Sciatic nerve (tissue), 2 donors: ENCODE measurements at regions not wholly inside any gene's neighbourhood (a gene's known extent, or its start where the extent isn't known, plus 50 kb on each side); places are given as distances from the start of the nearest gene placed in this dataset.

Source experiments
- ATAC-seq: fragments of 200-7000 bp; cut with Tn5 transposase; one replicate; pipeline ENCODE4 v1.9.1; 2020; ENCODE audit warnings: mild to moderate bottlenecking, moderate library complexity
- DNase-seq: peaks from one replicate; pipeline ENCODE4 v3.0.0-alpha.2; 2020; ENCODE audit warnings: low spot score
- intact Hi-C: fragments of 100-400 bp; cut with DNase I; formaldehyde crosslinking; loops from one replicate; pipeline ENCODE4 v1.14.2; 2022
- donor health status: DM: no; HTN: no; CAD: no.
- donor health status: DM: no; HTN: no; CAD: no.

DNA sequence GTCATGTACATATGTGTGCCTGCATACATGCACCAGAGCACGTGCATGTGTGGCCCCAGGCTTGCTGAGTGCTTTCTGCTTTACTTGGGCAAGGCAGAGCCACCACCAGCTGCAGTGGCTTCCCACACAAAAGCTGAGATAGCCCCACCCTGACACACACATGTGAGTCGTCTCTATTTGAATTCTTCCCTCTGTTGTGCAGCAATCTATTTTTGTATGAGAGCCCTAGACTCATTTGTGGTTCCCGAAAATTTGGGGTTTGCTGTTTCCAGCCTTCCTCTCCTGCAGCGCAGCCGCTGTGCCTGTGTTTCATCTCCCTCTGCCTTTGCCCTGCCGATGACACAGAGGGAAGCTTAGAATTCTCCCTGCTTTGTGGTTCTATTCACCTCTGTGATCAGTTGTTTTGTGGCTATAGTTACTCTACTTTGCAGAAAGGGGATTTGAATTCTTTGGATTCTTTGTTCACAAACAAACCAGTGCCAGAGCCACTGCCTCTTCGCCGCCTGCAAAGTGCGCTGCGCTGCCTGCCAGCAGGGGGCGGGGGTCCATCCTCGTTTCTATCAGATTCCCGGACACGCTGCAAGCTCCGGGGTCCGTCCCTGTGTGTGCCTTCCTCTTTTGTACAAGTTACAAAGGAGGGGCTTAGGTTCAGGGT lies 95.8 kb upstream of the DAP start:
- ATAC-seq (no peak), DNase-seq (peak; percentile 74)
- intact Hi-C loops, result no loop called here

DNA sequence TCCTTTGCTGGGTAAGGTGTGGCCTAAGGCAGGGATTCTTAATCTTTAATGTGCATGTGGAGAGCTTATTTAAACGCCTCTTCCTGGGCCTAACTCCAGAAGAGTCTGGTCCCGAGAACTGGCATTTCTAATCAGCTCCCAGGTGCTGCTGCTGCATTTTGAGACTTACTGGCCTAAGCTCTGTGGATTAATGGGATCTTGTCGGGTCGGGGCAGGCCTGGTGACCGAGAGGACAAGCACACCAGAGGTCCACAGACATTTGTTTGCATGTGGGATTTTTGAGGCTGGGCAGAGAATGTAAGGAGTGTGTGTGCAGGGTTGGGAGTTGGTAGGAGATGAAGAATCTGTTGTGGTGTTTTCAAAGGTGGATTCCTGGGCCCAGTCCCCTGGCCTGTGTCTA lies 95.0 kb upstream of the DAP start:
- intact Hi-C loops, result no loop called here
- ATAC-seq (no peak), DNase-seq (no peak)

DNA sequence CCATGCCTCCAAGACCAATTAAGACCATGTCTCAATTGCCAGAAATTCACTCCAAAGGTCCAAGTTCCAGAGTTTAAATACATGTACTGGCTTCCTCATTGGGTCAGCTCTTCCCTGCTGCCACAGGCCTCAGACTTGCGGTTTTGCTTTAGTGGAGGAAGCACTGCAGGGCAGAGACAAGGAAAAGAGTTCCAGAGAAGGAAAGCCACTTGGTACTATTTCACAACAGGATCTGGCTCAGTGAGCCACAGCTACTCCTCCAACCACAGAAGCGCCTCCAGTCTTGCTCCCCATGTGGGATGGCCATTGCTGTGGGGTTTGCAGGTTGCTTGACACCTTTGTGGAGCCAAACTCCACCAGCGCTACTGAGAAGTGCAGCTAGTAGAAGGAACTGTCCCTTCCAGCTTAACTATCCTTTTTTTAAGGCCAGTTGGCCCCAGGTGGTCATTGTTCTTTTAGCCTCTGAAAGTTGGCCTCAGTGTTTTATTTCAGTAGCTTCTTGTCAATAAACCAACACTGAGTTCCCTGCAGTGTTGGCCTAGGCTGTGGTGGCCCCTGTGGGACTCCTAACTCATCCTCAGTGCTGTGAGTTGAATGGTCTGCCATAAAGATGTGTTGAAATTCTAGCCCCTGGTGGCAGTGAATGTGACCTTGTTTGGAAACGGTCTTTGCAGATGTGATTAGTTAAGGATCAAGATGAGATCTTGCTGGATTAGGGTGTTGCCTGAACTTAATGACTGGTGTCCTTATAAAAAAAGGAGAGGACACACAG lies 93.7 kb upstream of the DAP start:
- DNase-seq, result no peak
- peak; percentile 90 for ATAC-seq
- intact Hi-C loops, result no loop called here

DNA sequence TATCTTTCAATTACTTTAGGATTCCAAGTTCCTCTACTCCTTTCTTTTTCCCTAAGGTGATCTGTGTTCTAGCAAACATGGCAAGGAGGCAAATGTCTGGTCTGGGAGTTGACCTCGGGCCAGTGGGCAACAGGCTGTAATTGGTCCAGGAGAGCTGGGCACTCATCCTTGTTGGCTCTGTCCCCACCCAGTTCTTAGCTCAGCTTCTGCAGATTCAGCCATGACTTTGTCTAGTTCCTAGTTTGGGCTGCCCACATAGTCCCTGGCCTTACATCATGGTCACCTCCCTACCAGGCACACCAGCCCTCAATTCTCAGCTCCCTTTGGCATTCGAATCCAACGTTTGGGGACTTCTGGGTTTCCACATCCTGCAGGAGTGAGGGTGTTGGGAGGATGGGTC lies 92.1 kb upstream of the DAP start:
- ATAC-seq (no peak), DNase-seq (no peak)
- intact Hi-C loops, result no loop called here

DNA sequence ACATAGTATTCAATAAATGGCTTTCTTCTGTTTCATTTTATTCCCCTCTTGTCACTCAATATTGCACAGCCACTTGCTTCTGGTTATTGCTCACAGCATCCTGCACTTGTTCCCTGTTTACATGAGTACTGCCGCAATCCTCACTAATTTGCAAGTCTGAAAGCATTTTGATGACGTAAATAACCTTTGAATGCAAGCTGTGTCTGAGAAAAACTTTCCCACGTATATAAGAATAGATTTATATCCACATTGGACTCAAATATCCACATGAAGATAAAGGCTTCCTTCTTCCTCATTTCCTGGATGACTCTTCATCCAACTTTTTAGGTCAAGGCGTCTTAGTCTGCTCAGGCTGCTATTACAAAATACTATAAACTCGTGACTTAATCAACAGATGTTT lies 88.2 kb upstream of the DAP start:
- intact Hi-C loops, result no loop called here
- ATAC-seq (no peak), DNase-seq (no peak)

DNA sequence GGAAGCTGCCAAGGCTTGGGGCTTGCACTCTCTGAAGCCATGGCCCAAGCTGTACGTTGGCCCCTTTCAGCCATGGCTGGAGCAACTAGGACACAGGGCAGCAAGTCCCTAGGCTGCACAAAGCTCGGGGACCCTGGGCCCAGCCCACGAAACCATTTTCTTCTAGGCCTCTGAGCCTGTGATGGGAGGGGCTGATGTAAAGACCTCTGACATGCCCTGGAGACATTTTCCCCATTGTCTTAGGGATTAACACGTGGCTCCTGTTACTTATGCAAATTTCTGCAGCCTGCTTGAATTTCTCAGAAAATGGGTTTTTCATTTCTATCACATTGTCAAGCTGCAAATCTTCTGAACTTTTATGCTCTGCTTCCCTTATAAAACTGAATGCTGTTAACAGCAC lies 83.0 kb upstream of the DAP start:
- no peak for DNase-seq
- no peak for ATAC-seq
- intact Hi-C loops, result no loop called here

DNA sequence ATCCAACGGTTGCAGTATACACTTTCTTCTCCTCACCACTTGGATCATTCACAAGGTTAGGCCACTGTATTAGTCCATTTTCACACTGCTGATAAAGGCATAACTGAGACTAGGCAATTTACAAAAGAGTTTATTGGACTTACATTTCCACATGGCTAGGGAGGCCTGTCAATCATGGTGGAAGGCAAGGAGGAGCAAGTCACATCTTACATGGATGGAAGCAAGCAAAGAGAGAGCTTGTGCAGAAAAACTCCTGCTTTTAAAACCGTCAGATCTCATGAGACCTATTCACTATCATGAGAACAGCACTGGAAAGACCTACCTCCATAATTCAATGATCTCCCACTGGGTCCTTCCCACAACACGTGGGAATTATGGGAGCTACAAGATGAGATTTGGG lies 81.8 kb upstream of the DAP start:
- intact Hi-C loops, result no loop called here
- DNase-seq (no peak), ATAC-seq (no peak)

DNA sequence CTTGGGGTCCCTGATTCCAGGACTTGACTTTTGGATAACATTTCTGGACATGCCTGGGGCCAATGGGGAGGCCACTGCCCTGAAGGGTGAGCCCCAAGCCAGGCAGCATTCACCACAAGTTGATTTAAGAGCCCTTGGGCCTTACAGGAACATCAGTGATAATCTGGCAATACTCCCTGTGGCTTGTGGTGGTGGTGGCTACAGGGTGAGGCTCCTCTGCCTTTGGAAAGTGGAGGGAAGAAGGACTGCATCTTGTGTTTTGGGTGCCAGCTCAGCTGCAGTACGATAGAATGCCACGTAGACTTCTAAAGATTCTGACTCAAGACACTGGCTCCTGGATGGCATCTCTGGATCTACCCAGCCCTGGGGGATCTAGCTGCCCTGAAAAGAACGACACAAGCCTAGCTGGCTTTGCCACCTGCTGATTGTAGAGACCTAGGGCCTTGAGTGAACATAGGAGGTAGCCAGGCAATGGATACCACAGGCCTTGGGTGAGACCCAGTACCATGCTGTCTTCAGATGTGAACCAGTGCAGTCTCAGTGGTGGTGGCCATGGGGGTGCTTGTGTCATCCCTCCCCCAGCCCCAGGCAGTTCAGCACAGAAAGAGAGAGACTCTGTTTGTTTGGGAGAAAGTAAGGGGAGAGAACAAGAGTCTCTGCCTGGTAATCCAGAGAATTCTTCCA lies 79.0 kb upstream of the DAP start:
- DNase-seq, result no peak
- no peak for ATAC-seq
- intact Hi-C loops, result no loop called here

DNA sequence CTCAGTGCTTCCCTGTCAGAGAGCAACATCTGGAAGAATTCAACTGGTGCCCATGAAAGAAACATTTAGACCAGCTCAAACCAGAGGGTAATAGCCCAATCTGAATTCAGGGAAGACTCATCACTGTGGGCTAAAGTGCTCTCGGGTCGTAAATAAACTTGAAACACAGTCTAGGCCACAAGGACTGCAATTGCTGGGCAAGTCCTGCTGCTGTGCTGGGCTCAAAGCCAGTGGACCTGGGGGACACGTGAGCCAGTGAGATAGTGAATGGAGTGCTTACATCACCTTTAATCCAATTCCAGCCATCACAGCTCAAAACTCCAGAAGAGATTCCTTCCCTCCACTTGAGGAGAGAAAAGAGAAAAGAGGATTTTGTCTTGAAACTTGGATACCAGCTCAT lies 78.1 kb upstream of the DAP start:
- no peak for ATAC-seq
- intact Hi-C loops, result no loop called here
- no peak for DNase-seq

DNA sequence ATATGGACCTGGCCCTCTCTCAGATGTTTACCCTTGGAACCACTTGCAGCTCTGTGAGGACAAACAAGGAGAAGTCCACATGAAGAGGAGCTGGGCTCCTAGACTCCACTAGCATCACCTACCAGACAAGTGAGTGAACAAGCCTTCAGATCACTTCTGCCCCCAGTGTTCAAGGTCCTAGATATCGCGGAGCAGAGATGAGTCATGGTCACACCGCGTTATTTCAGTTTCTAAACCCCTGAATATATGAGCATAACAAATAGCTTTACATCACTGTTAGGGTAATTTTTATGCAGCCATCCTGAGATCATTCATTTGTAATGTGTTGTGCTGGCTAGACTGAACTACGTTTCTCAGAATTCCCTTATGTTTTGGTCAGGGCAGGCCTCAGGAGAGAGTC lies 77.0 kb upstream of the DAP start:
- ATAC-seq (no peak), DNase-seq (no peak)
- intact Hi-C loops, result no loop called here

DNA sequence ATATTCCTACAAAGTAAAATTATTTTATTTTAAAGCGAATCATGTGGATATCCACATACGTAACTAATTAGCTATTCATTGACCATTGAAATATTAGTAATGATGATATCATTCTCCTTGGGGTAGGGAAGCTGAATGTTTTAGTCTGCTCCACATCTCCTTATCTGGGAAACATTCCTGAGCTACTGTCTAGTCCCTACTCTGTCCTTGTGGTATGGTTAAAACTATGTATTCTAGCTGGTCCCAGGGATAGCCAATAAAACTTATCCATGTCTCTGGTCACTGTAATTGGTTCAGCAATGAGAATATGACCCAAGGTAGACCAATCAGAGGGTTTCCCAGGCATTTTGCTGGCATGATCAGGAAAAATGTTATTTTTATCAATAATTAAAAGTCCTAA lies 76.0 kb upstream of the DAP start:
- intact Hi-C loops, result no loop called here
- DNase-seq (no peak), ATAC-seq (no peak)

DNA sequence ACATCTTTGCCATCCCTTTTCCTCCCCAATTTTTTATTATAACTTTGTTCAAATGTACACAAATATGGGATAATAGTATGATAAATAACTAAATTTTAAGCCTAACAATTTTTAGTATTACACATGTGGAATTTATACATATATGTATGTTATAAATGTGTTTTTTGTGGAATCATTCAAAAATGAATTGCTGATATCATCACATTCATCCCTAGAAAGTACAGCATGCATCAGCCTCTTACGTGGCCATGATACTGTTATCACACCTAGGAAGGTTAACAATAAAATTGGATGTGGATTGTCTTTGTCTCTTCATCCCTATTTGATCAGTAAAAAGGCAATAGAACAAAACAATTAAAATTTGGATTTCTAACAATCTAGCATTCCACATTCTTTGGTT lies 73.7 kb upstream of the DAP start:
- intact Hi-C loops, result no loop called here
- no peak for DNase-seq
- no peak for ATAC-seq

DNA sequence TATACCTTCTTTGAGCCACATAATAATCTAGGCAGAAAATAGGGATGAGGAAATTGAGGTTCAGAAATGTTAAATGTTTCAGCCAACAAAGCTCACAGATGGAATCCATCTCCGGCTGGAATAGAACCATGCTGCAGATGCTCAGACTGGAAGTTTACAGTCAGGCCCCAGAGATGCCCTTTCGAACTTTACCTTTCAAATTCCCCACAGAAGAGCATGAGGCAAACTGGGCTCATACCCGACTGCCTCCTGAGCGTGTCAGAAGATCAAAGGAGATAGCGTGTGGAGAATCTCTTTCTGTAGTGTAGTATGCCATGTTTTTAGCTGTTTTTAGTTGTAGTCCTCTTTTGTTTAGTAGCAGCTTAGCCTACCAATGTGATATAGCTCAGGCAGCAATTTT lies 72.0 kb upstream of the DAP start:
- intact Hi-C loops, result no loop called here
- ATAC-seq, result peak; percentile 34
- no peak for DNase-seq

DNA sequence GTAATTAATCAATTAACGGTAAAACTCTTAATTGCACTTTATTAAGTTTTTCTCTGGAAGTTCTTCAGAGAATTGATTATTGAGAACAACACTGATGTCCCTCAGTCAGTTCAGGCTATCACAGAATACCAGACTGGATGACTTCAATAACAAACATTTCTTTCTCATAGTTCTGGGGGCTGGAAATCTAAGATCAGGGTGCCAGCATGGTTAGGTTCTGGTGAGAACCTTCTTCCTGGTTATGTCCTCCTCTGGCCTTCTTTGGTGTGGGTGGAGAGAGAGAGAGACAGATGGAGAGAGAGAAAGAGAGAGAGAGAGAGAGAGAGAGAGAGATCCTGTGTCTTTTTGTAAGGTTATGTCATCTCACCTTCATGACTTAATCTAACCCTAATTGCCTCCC lies 71.4 kb upstream of the DAP start:
- ATAC-seq (no peak), DNase-seq (no peak)
- intact Hi-C loops, result no loop called here

DNA sequence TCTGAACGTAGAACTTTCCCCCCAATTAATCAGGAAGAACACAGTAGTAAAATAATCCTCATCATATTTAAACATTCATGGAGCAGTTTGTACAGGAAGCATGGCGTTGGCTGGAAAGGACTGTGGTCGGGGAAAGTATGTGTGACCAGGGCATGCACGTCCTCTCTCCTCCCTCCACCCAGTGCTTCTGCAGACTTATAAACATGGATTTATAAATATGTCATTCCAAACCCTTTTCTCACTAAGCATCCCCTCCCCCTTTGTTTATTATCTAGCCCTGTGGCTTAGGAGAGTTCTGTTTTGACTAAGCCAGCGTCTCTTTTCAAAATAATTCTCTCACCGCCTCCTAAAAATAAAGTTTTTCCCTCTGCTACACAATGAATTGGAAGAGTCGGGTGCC lies 70.4 kb upstream of the DAP start:
- ATAC-seq (no peak), DNase-seq (no peak)
- intact Hi-C loops, result no loop called here

DNA sequence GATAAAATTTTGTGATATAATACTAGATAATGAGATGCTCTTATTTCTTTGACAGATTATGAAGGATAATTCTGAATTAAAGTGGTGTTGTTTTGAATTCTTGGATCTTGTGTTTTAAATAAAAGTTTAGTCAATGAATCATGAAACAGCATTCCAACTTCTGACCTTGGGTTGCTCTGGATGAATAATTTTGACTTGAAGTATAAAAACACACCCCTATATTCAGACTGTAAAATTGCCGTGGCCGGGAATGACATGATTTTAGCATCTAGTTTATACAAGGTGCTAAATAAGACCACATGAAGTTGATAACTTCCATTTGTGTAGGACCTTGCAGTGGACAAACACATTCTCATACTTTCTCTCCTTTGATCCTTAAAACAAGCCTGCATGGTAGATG lies 67.2 kb upstream of the DAP start:
- no peak for DNase-seq
- ATAC-seq, result no peak
- intact Hi-C loops, result no loop called here

DNA sequence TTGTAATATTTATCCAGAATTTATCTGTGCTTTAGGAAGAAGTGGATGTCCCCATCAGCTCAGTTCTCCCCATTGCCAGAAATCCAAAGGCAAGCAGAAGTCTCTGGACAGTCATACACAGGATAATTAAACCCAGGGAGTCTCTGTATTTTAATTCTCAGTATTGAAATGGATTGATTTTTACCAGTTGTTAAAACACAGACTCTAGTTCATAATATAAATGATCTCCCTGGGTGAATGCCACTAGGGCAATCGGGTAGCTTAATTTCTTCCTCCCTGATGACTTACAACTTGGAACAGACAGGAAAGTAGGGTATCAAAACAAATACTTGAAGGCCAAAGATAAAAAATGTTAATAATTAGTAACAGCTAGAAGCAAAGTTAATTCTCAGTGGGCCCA lies 66.5 kb upstream of the DAP start:
- DNase-seq (no peak), ATAC-seq (peak; percentile 10)
- intact Hi-C loops, result no loop called here

DNA sequence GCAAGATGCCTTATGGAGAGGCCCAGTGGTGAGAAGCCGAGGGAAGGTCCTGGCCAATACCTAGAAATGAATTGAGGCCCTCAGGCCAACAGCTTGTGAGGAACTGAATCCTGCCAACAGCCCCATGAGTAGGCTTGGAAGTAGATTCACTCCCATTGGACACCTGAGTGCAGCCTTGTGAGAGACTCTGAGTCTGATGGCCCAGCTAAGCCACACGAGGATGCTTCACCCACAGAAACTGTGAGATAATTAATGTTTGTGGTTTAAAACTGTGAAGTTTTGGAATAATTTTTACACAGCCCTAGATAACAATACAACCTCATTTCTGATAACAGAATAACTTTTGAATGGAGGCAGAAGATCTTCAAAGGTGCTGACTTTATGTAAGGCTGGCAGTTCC lies 65.9 kb upstream of the DAP start:
- DNase-seq (no peak), ATAC-seq (no peak)
- intact Hi-C loops, result no loop called here

DNA sequence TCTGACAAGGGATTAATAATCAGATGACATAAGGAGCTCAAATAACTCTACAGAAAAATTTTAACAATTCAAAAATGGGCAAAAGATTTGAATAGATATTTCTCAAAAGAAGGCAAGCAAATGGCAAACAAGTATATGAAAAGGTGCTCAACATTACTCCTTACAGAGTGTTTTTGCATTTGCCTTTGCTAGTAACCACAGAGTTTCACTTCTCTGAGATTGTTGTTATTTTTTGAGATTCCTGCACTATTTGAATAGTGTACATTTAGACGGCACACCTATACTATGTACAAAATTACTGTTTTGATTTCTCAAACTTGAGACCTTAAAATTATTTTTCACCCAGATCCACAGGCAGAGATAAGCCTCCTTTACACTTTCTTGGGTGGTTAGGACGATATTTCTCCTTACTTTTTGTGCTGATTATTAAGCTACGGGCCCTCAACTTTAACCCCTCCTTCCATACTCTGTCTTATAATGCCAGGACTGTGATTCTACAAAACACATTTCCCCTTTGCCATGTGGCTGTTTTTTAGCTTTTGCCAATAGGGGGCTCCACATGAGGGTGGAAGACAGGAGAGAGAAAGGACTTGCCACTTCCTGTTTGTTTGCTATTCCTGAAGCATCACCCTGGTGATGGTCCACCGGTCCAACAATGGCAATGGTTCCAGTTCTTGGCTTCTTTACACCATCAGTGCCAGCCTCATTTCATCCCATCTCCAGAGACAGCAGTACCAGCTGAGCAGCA lies 65.0 kb upstream of the DAP start:
- intact Hi-C loops, result no loop called here
- DNase-seq, result no peak
- ATAC-seq, result no peak

DNA sequence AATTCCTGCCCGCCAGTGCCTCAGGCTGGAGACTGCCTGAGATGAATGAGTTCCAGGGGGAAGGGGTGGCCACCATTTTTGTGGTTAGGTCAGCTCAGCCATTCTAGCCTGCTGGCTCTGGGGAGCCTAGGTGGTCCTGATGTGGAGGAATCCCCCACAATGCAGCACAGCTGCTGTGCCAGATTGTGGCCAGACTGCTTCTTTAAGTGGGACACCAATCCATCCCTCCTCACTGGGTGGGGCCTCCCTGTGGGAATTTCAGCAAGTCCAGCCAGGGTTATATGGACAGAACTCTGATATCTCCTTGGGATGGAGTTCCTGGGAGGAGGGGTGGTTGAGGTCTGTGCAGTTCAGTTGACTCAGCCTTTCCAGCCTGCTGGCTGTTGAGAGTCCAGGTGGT lies 51.2 kb upstream of the DAP start:
- DNase-seq, result no peak
- intact Hi-C loops, result no loop called here
- no peak for ATAC-seq
